HEK293 (cell line): ENCODE measurements at regions not wholly inside any gene's neighbourhood (a gene's known extent, or its start where the extent isn't known, plus 50 kb on each side); places are given as distances from the start of the nearest gene placed in this dataset.

Experiments
- ZNF211 ChIP-seq: fragments of 450-650 bp; formaldehyde crosslinking; IDR thresholded peaks from 2 replicates; pipeline ENCODE4 v1.5.1; 2016; ENCODE audit warnings: low read depth, missing biosample characterization, missing genetic modification characterization
- ZNF600 ChIP-seq: fragments of 450-650 bp; formaldehyde crosslinking; IDR thresholded peaks from 2 replicates; pipeline ENCODE4 v1.5.1; 2016; ENCODE audit warnings: missing biosample characterization, missing genetic modification characterization
- TF ChIP-seq, protein P1 (sequence below): fragments of 450-650 bp; formaldehyde crosslinking; IDR thresholded peaks from 2 replicates; pipeline ENCODE4 v1.5.1; 2016; ENCODE audit warnings: missing biosample characterization, missing genetic modification characterization
- TF ChIP-seq, protein P2 (sequence below): fragments of 450-650 bp; formaldehyde crosslinking; IDR thresholded peaks from 2 replicates; pipeline ENCODE4 v1.5.1; 2016; ENCODE audit warnings: missing biosample characterization, missing genetic modification characterization
- TF ChIP-seq, protein P3 (sequence below): fragments of 450-650 bp; formaldehyde crosslinking; IDR thresholded peaks from 2 replicates; pipeline ENCODE4 v1.5.1; 2016; ENCODE audit warnings: missing biosample characterization, missing genetic modification characterization
- TF ChIP-seq, protein P4 (sequence below): fragments of 450-650 bp; formaldehyde crosslinking; IDR thresholded peaks from 2 replicates; pipeline ENCODE4 v1.5.1; 2016; ENCODE audit warnings: missing biosample characterization, missing genetic modification characterization
- TF ChIP-seq, protein P5 (sequence below): fragments of 450-650 bp; formaldehyde crosslinking; IDR thresholded peaks from 2 replicates; pipeline ENCODE4 v1.5.1; 2016; ENCODE audit warnings: missing biosample characterization, missing genetic modification characterization

DNA sequence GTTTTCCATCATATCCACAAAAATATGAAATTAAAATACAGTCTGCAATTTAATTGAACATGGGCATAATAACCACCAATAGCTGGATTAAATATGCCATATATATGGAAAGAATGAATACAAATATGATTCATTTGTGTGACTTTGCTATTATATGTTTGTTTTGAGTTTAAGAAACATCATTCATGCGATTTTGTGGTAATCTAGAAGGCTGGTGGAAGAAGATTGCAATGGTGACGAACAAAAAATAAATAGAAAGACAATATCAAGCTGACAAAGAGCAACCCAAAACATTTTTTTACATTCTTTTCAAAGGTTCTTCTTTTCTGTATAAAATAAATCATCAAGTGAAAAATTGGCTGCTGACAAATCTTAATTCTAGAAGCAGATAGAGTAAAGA is 610.0 kb downstream of the MAT2B start:
- no peak for TF ChIP-seq ZNF211
- TF ChIP-seq, protein P1, sequence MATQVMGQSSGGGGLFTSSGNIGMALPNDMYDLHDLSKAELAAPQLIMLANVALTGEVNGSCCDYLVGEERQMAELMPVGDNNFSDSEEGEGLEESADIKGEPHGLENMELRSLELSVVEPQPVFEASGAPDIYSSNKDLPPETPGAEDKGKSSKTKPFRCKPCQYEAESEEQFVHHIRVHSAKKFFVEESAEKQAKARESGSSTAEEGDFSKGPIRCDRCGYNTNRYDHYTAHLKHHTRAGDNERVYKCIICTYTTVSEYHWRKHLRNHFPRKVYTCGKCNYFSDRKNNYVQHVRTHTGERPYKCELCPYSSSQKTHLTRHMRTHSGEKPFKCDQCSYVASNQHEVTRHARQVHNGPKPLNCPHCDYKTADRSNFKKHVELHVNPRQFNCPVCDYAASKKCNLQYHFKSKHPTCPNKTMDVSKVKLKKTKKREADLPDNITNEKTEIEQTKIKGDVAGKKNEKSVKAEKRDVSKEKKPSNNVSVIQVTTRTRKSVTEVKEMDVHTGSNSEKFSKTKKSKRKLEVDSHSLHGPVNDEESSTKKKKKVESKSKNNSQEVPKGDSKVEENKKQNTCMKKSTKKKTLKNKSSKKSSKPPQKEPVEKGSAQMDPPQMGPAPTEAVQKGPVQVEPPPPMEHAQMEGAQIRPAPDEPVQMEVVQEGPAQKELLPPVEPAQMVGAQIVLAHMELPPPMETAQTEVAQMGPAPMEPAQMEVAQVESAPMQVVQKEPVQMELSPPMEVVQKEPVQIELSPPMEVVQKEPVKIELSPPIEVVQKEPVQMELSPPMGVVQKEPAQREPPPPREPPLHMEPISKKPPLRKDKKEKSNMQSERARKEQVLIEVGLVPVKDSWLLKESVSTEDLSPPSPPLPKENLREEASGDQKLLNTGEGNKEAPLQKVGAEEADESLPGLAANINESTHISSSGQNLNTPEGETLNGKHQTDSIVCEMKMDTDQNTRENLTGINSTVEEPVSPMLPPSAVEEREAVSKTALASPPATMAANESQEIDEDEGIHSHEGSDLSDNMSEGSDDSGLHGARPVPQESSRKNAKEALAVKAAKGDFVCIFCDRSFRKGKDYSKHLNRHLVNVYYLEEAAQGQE (tag by site-specific recombination), result no peak
- TF ChIP-seq, protein P2, sequence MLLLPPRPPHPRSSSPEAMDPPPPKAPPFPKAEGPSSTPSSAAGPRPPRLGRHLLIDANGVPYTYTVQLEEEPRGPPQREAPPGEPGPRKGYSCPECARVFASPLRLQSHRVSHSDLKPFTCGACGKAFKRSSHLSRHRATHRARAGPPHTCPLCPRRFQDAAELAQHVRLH, result no peak
- TF ChIP-seq ZNF600 (tag by site-specific recombination), result no peak
- TF ChIP-seq, protein P3, sequence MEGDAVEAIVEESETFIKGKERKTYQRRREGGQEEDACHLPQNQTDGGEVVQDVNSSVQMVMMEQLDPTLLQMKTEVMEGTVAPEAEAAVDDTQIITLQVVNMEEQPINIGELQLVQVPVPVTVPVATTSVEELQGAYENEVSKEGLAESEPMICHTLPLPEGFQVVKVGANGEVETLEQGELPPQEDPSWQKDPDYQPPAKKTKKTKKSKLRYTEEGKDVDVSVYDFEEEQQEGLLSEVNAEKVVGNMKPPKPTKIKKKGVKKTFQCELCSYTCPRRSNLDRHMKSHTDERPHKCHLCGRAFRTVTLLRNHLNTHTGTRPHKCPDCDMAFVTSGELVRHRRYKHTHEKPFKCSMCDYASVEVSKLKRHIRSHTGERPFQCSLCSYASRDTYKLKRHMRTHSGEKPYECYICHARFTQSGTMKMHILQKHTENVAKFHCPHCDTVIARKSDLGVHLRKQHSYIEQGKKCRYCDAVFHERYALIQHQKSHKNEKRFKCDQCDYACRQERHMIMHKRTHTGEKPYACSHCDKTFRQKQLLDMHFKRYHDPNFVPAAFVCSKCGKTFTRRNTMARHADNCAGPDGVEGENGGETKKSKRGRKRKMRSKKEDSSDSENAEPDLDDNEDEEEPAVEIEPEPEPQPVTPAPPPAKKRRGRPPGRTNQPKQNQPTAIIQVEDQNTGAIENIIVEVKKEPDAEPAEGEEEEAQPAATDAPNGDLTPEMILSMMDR (tag by site-specific recombination), result no peak
- TF ChIP-seq, protein P4, sequence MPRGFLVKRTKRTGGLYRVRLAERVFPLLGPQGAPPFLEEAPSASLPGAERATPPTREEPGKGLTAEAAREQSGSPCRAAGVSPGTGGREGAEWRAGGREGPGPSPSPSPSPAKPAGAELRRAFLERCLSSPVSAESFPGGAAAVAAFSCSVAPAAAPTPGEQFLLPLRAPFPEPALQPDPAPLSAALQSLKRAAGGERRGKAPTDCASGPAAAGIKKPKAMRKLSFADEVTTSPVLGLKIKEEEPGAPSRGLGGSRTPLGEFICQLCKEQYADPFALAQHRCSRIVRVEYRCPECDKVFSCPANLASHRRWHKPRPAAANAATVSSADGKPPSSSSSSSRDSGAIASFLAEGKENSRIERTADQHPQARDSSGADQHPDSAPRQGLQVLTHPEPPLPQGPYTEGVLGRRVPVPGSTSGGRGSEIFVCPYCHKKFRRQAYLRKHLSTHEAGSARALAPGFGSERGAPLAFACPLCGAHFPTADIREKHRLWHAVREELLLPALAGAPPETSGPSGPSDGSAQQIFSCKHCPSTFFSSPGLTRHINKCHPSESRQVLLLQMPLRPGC, result no peak
- TF ChIP-seq, protein P5, sequence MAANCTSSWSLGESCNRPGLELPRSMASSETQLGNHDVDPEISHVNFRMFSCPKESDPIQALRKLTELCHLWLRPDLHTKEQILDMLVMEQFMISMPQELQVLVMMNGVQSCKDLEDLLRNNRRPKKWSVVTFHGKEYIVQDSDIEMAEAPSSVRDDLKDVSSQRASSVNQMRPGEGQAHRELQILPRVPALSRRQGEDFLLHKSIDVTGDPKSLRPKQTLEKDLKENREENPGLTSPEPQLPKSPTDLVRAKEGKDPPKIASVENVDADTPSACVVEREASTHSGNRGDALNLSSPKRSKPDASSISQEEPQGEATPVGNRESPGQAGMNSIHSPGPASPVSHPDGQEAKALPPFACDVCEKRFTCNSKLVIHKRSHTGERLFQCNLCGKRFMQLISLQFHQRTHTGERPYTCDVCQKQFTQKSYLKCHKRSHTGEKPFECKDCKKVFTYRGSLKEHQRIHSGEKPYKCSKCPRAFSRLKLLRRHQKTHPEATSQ (tag by site-specific recombination), result no peak
